SK-N-SH (cell line): ENCODE measurements at regions not wholly inside any gene's neighbourhood (a gene's known extent, or its start where the extent isn't known, plus 50 kb on each side); places are given as distances from the start of the nearest gene placed in this dataset.

Experiments
- CTCF ChIA-PET: fragments of 300-600, 350-600 bp; formaldehyde crosslinking; extraction: SDS; loops from one replicate; lab custom pipeline; 2021; lab: Yijun Ruan, JAX
- POLR2A ChIA-PET: fragments of 350-600 bp; sonication (Branson Sonifier 250); formaldehyde crosslinking; extraction: SDS; loops from one replicate; lab custom pipeline; 2020; ENCODE audit warnings: antibody characterized with exemption, inconsistent platforms; lab: Yijun Ruan, JAX
- DNase-seq: peaks from one replicate; pipeline ENCODE4 v3.0.0; 2012
- H2AFZ ChIP-seq: fragments of 200-600 bp; sonication (generic); 2 replicates; pipeline ENCODE4 v1.8.1; 2016; ENCODE audit warnings: antibody characterized with exemption, mild to moderate bottlenecking, low read depth
- H3F3A ChIP-seq: fragments of 200-600 bp; sonication (generic); replicated peaks from 2 replicates; pipeline ENCODE3; 2016; ENCODE audit warnings: antibody characterized with exemption, mild to moderate bottlenecking; ENCODE audit not compliant: insufficient read depth
- H3K27ac ChIP-seq, 2 experiments: fragments of 200-500 bp in 1 of 2; fragments of 200-600 bp in 1 of 2; sonication (Bioruptor generic) in 1 of 2; sonication (generic), shearing (Covaris generic) in 1 of 2; 2 replicates each; pipeline versions ENCODE4 v1.5.1 to v1.6.1; 2014 to 2016; ENCODE audit warnings: low read depth in 2 of 2, inconsistent platforms in 1 of 2, low read length in 1 of 2, mild to moderate bottlenecking in 1 of 2, mixed read lengths in 1 of 2
- H3K27me3 ChIP-seq: fragments of 200-600 bp; sonication (generic), shearing (Covaris generic); 2 replicates; pipeline ENCODE4 v1.6.1; 2016; ENCODE audit warnings: mixed run types; ENCODE audit not compliant: insufficient read depth
- H3K36me3 ChIP-seq, 2 experiments: fragments of 200-500 bp in 1 of 2; fragments of 200-600 bp in 1 of 2; sonication (Bioruptor generic) in 1 of 2; sonication (generic) in 1 of 2; replicated peaks in 1 of 2; 2 replicates each; pipeline versions ENCODE3 to v1.5.1; 2014 to 2016; ENCODE audit warnings: low read length in 1 of 2, mild to moderate bottlenecking in 1 of 2; ENCODE audit not compliant: insufficient read depth in 2 of 2, control insufficient read depth in 1 of 2
- H3K4me1 ChIP-seq, 2 experiments: fragments of 200-500 bp in 1 of 2; fragments of 200-600 bp in 1 of 2; sonication (Bioruptor generic) in 1 of 2; sonication (generic), shearing (Covaris generic) in 1 of 2; 2 replicates each; pipeline versions ENCODE4 v1.5.1 to v1.6.1; 2014 to 2016; ENCODE audit warnings: low read depth in 1 of 2, low read length in 1 of 2, mixed run types in 1 of 2; ENCODE audit not compliant: insufficient read depth in 2 of 2, control insufficient read depth in 1 of 2
- H3K4me2 ChIP-seq: fragments of 200-600 bp; sonication (generic), shearing (Covaris generic); 2 replicates; pipeline ENCODE4 v1.6.1; 2017; ENCODE audit warnings: mixed run types
- H3K4me3 ChIP-seq, 2 experiments: fragments of 200-500 bp in 1 of 2; fragments of 200-600 bp in 1 of 2; sonication (Bioruptor generic) in 1 of 2; sonication (generic), shearing (Covaris generic) in 1 of 2; 2 replicates each; pipeline versions ENCODE4 v1.5.1 to v1.8.1; 2014 to 2016; ENCODE audit warnings: low read depth in 2 of 2, inconsistent platforms in 1 of 2, low read length in 1 of 2, mild to moderate bottlenecking in 1 of 2, mixed read lengths in 1 of 2, moderate library complexity in 1 of 2
- H3K79me2 ChIP-seq: fragments of 200-600 bp; sonication (generic); 2 replicates; pipeline ENCODE4 v1.8.1; 2017; ENCODE audit warnings: mild to moderate bottlenecking; ENCODE audit not compliant: insufficient read depth
- H3K9ac ChIP-seq: fragments of 200-600 bp; sonication (generic); 2 replicates; pipeline ENCODE4 v1.6.1; 2017; ENCODE audit warnings: mixed run types
- H3K9me2 ChIP-seq: fragments of 200-600 bp; sonication (generic); 2 replicates; pipeline ENCODE4 v1.6.1; 2017; ENCODE audit warnings: mixed run types
- H3K9me3 ChIP-seq: fragments of 200-600 bp; sonication (generic); 2 replicates; pipeline ENCODE4 v1.6.1; 2017; ENCODE audit warnings: mixed run types, mild to moderate bottlenecking, moderate library complexity
- H4K20me1 ChIP-seq: fragments of 200-600 bp; sonication (generic); 2 replicates; pipeline ENCODE4 v1.6.1; 2017; ENCODE audit warnings: mild to moderate bottlenecking, mixed run types; ENCODE audit not compliant: insufficient read depth
- FOXJ3 ChIP-seq: sonication (generic); formaldehyde crosslinking; IDR thresholded peaks from 2 replicates; pipeline ENCODE4 v1.5.1; 2020; ENCODE audit warnings: mild to moderate bottlenecking, missing genetic modification reagents
- FOXM1 ChIP-seq: IDR thresholded peaks from 2 replicates; pipeline ENCODE4 v1.4.0; 2012; ENCODE audit warnings: low read depth, mild to moderate bottlenecking
- GABPA ChIP-seq: IDR thresholded peaks from 2 replicates; pipeline ENCODE4 v1.4.0; 2012; ENCODE audit warnings: low read depth, mild to moderate bottlenecking
- MEF2A ChIP-seq: IDR thresholded peaks from 2 replicates; pipeline ENCODE4 v1.4.0; 2012; ENCODE audit warnings: low read depth, borderline replicate concordance
- MXI1 ChIP-seq: IDR thresholded peaks from 2 replicates; pipeline ENCODE4 v1.6.1; 2012; ENCODE audit warnings: mild to moderate bottlenecking, low read depth, low read length, improper control_type of control experiment
- NRF1 ChIP-seq: IDR thresholded peaks from 2 replicates; pipeline ENCODE4 v1.6.1; 2012; ENCODE audit warnings: low read depth, mild to moderate bottlenecking, low read length
- POLR2AphosphoS5 ChIP-seq: IDR thresholded peaks from 2 replicates; pipeline ENCODE4 v1.6.1; 2012; ENCODE audit warnings: low read depth, low read length
- RFX5 ChIP-seq: IDR thresholded peaks from 2 replicates; pipeline ENCODE4 v1.6.1; 2012; ENCODE audit warnings: mild to moderate bottlenecking, improper control_type of control experiment, low read length
- SIN3A ChIP-seq: IDR thresholded peaks from 2 replicates; pipeline ENCODE4 v1.6.1; 2012; ENCODE audit warnings: low read depth, mild to moderate bottlenecking, low read length, moderate library complexity, borderline replicate concordance
- TAF1 ChIP-seq: IDR thresholded peaks from 2 replicates; pipeline ENCODE4 v1.6.1; 2012; ENCODE audit warnings: low read depth, mild to moderate bottlenecking, low read length, moderate library complexity, borderline replicate concordance
- TCF12 ChIP-seq: IDR thresholded peaks from 2 replicates; pipeline ENCODE4 v1.4.0; 2012
- YY1 ChIP-seq: IDR thresholded peaks from 2 replicates; pipeline ENCODE4 v1.4.0; 2012; ENCODE audit warnings: low read depth, mild to moderate bottlenecking
- WGBS: methylation state at CpG from one replicate; pipeline ENCODE4 v1.1.6; 2017; ENCODE audit warnings: low lambda C conversion rate; 5-methylcytosine and 5-hydroxymethylcytosine counted together
- TF ChIP-seq, protein P1 (sequence below): IDR thresholded peaks from 2 replicates; pipeline ENCODE4 v1.6.1; 2012; ENCODE audit warnings: mild to moderate bottlenecking, low read depth, low read length, moderate library complexity
- TF ChIP-seq, protein P2 (sequence below): IDR thresholded peaks from 2 replicates; pipeline ENCODE4 v1.4.0; 2012; ENCODE audit warnings: low read depth
- TF ChIP-seq, protein P3 (sequence below): IDR thresholded peaks from 2 replicates; pipeline ENCODE4 v1.4.0; 2012; ENCODE audit warnings: low read depth, borderline replicate concordance
- TF ChIP-seq, protein P4 (sequence below): fragments of 150-350 bp; IDR thresholded peaks from 2 replicates; pipeline ENCODE4 v1.6.1; 2016; ENCODE audit warnings: mild to moderate bottlenecking, low read depth, low read length
- TF ChIP-seq, protein P5 (sequence below): IDR thresholded peaks from 2 replicates; pipeline ENCODE4; 2012
- TF ChIP-seq, protein P6 (sequence below): IDR thresholded peaks from 2 replicates; pipeline ENCODE4 v1.4.0; 2012; ENCODE audit warnings: low read depth, borderline replicate concordance

DNA sequence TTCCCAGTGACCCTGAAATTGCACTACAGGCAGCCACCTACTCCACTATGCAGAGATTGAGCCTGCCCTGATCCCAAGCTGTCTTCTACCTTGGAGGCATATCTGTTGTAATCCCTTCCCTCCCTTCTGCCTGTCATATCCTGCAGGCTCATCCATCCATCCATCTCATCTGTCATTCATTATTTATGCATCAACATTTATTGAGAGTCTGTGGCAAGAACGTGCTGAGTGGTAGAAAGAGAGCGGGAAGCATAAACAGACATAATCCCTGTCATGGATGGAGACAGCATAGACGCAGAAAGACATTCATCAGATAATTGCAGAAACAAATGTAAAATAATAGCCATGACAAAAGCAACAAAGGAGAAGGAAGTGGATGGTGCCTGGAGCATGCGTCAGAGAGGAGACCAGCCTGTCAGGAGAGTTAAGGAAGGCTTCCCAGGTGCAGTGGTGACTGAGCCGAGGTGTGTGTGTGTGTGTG, 89.5 kb upstream of the CALM2 start:
- Histone ChIP-seq H3K9me2 (no peaks in the 10 kb centered on the region), H3F3A (peaks cover 5% of the 10 kb centered on the region), H4K20me1 (no peaks in the 10 kb centered on the region), H3K9ac (no peak overlapping the region), H3K27me3 (no peaks in the 10 kb centered on the region), H3K4me2 (no peak overlapping the region), H3K79me2 (no peaks in the 10 kb centered on the region), H3K27ac (peak overlapping the region in 1 of 2 experiments; percentile 5; a peak in 2 of 4 replicates), H2AFZ (no peak overlapping the region)
- DNase-seq: peak; percentile 60
- CTCF ChIA-PET: interaction anchor here (1.0 to 1.9 kb wide), 6 partner anchors 11 to 58 kb away, joined by 4 to 7 read pairs (median 5); no protein-coding TSS in a partner anchor
- WGBS: 75% methylated on average over 5 of the region's 5 CpGs
- TF ChIP-seq, protein P1, sequence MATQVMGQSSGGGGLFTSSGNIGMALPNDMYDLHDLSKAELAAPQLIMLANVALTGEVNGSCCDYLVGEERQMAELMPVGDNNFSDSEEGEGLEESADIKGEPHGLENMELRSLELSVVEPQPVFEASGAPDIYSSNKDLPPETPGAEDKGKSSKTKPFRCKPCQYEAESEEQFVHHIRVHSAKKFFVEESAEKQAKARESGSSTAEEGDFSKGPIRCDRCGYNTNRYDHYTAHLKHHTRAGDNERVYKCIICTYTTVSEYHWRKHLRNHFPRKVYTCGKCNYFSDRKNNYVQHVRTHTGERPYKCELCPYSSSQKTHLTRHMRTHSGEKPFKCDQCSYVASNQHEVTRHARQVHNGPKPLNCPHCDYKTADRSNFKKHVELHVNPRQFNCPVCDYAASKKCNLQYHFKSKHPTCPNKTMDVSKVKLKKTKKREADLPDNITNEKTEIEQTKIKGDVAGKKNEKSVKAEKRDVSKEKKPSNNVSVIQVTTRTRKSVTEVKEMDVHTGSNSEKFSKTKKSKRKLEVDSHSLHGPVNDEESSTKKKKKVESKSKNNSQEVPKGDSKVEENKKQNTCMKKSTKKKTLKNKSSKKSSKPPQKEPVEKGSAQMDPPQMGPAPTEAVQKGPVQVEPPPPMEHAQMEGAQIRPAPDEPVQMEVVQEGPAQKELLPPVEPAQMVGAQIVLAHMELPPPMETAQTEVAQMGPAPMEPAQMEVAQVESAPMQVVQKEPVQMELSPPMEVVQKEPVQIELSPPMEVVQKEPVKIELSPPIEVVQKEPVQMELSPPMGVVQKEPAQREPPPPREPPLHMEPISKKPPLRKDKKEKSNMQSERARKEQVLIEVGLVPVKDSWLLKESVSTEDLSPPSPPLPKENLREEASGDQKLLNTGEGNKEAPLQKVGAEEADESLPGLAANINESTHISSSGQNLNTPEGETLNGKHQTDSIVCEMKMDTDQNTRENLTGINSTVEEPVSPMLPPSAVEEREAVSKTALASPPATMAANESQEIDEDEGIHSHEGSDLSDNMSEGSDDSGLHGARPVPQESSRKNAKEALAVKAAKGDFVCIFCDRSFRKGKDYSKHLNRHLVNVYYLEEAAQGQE: no peak
- TF ChIP-seq RFX5 (no peak), POLR2AphosphoS5 (no peak), FOXJ3 (CRISPR knock-in tag) (no peak), MEF2A (no peak), GABPA (no peak), YY1 (no peak), SIN3A (no peak), TCF12 (no peak), TAF1 (no peak), MXI1 (no peak), NRF1 (no peak), FOXM1 (no peak)
- TF ChIP-seq, protein P2, sequence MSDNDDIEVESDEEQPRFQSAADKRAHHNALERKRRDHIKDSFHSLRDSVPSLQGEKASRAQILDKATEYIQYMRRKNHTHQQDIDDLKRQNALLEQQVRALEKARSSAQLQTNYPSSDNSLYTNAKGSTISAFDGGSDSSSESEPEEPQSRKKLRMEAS: no peak
- TF ChIP-seq, protein P3, sequence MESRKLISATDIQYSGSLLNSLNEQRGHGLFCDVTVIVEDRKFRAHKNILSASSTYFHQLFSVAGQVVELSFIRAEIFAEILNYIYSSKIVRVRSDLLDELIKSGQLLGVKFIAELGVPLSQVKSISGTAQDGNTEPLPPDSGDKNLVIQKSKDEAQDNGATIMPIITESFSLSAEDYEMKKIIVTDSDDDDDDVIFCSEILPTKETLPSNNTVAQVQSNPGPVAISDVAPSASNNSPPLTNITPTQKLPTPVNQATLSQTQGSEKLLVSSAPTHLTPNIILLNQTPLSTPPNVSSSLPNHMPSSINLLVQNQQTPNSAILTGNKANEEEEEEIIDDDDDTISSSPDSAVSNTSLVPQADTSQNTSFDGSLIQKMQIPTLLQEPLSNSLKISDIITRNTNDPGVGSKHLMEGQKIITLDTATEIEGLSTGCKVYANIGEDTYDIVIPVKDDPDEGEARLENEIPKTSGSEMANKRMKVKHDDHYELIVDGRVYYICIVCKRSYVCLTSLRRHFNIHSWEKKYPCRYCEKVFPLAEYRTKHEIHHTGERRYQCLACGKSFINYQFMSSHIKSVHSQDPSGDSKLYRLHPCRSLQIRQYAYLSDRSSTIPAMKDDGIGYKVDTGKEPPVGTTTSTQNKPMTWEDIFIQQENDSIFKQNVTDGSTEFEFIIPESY: no peak
- TF ChIP-seq, protein P4, sequence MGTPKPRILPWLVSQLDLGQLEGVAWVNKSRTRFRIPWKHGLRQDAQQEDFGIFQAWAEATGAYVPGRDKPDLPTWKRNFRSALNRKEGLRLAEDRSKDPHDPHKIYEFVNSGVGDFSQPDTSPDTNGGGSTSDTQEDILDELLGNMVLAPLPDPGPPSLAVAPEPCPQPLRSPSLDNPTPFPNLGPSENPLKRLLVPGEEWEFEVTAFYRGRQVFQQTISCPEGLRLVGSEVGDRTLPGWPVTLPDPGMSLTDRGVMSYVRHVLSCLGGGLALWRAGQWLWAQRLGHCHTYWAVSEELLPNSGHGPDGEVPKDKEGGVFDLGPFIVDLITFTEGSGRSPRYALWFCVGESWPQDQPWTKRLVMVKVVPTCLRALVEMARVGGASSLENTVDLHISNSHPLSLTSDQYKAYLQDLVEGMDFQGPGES: no peak
- TF ChIP-seq, protein P5, sequence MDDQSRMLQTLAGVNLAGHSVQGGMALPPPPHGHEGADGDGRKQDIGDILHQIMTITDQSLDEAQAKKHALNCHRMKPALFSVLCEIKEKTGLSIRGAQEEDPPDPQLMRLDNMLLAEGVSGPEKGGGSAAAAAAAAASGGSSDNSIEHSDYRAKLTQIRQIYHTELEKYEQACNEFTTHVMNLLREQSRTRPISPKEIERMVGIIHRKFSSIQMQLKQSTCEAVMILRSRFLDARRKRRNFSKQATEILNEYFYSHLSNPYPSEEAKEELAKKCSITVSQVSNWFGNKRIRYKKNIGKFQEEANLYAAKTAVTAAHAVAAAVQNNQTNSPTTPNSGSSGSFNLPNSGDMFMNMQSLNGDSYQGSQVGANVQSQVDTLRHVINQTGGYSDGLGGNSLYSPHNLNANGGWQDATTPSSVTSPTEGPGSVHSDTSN: no peak; the same call in 1 of the 2 replicates
- TF ChIP-seq, protein P6, sequence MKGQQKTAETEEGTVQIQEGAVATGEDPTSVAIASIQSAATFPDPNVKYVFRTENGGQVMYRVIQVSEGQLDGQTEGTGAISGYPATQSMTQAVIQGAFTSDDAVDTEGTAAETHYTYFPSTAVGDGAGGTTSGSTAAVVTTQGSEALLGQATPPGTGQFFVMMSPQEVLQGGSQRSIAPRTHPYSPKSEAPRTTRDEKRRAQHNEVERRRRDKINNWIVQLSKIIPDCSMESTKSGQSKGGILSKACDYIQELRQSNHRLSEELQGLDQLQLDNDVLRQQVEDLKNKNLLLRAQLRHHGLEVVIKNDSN: no peak
- TF ChIP-seq, all 33 proteins: peak for 0
- no peaks in the 10 kb centered on the region for H3K9me3 ChIP-seq
- no peaks in the 10 kb centered on the region for H3K36me3 ChIP-seq
- H3K4me1 ChIP-seq: peaks cover 10 to 26% of the 10 kb centered on the region in 2 experiments; a peak in 3 of 4 replicates
- H3K4me3 ChIP-seq: no peak overlapping the region
- POLR2A ChIA-PET: no interaction called here
